Activated T-cell treated with anti-CD3 and anti-CD28 coated beads, Interleukin-2, amount 50 U/mL, for 24 hours (primary cell): ENCODE measurements at regions not wholly inside any gene's neighbourhood (a gene's known extent, or its start where the extent isn't known, plus 50 kb on each side); places are given as distances from the start of the nearest gene placed in this dataset.

Experiments used
- DNase-seq: peaks from one replicate; pipeline ENCODE4 v3.0.0-alpha.2; 2020
- H3K27ac Mint-ChIP-seq: 2 replicates; pipeline ENCODE4 v1.8.0; 2020; ENCODE audit warnings: mild to moderate bottlenecking, mixed read lengths
- H3K27me3 Mint-ChIP-seq: 2 replicates; pipeline ENCODE4 v1.8.0; 2020; ENCODE audit warnings: mixed read lengths
- H3K36me3 Mint-ChIP-seq: 2 replicates; pipeline ENCODE4 v1.8.0; 2020; ENCODE audit warnings: low read depth, mixed read lengths
- H3K4me1 Mint-ChIP-seq: 2 replicates; pipeline ENCODE4 v1.8.0; 2020; ENCODE audit warnings: low read depth, mixed read lengths
- H3K4me3 Mint-ChIP-seq: 2 replicates; pipeline ENCODE4 v1.8.0; 2020; ENCODE audit warnings: mild to moderate bottlenecking, moderate library complexity, mixed read lengths
- H3K9me3 Mint-ChIP-seq: 2 replicates; pipeline ENCODE4 v1.8.0; 2020; ENCODE audit warnings: mixed read lengths

GRCh38 chr11:81388326-81388725, 1345.3 kb downstream of the FAM181B start:
- H3K4me3 Mint-ChIP-seq = no peak overlapping the region
- no peaks in the 10 kb centered on the region for H3K4me1 Mint-ChIP-seq
- peaks cover 5% of the 10 kb centered on the region for H3K9me3 Mint-ChIP-seq
- H3K27ac Mint-ChIP-seq = no peak overlapping the region
- no peaks in the 10 kb centered on the region for H3K36me3 Mint-ChIP-seq
- H3K27me3 Mint-ChIP-seq = no peaks in the 10 kb centered on the region
- no peak for DNase-seq

- no peak for DNase-seq
- Mint-ChIP-seq H3K4me3 (no peak overlapping the region), H3K27me3 (no peaks in the 10 kb centered on the region), H3K36me3 (no peaks in the 10 kb centered on the region), H3K4me1 (no peaks in the 10 kb centered on the region), H3K27ac (no peak overlapping the region), H3K9me3 (peaks cover 3% of the 10 kb centered on the region)
Measured at GRCh38 chr11:81380395-81380794, 1353.3 kb downstream of the FAM181B start.

- Mint-ChIP-seq H3K27ac (no peak overlapping the region), H3K36me3 (no peaks in the 10 kb centered on the region), H3K9me3 (peaks cover 11% of the 10 kb centered on the region), H3K4me3 (no peak overlapping the region), H3K27me3 (no peaks in the 10 kb centered on the region), H3K4me1 (no peaks in the 10 kb centered on the region)
- DNase-seq = no peak
Measured at GRCh38 chr11:81377418-81377817, 1356.2 kb downstream of the FAM181B start.

- no peak for DNase-seq
- no peak overlapping the region for H3K27ac Mint-ChIP-seq
- H3K27me3 Mint-ChIP-seq = no peaks in the 10 kb centered on the region
- peaks cover 13% of the 10 kb centered on the region for H3K9me3 Mint-ChIP-seq
- H3K36me3 Mint-ChIP-seq = no peaks in the 10 kb centered on the region
- H3K4me3 Mint-ChIP-seq = no peak overlapping the region
- H3K4me1 Mint-ChIP-seq = no peaks in the 10 kb centered on the region
Measured at GRCh38 chr11:81373986-81374385, 1359.7 kb downstream of the FAM181B start.

- DNase-seq = no peak
- H3K27me3 Mint-ChIP-seq = no peaks in the 10 kb centered on the region
- no peak overlapping the region for H3K4me3 Mint-ChIP-seq
- H3K27ac Mint-ChIP-seq = no peak overlapping the region
- no peaks in the 10 kb centered on the region for H3K36me3 Mint-ChIP-seq
- no peaks in the 10 kb centered on the region for H3K4me1 Mint-ChIP-seq
- peaks cover 14% of the 10 kb centered on the region for H3K9me3 Mint-ChIP-seq
Measured at GRCh38 chr11:81368192-81368591, 1365.5 kb downstream of the FAM181B start.

GRCh38 chr11:81365496-81365895, 1368.2 kb downstream of the FAM181B start:
- H3K27me3 Mint-ChIP-seq = no peaks in the 10 kb centered on the region
- no peak overlapping the region for H3K4me3 Mint-ChIP-seq
- no peak for DNase-seq
- H3K36me3 Mint-ChIP-seq = no peaks in the 10 kb centered on the region
- H3K4me1 Mint-ChIP-seq = no peaks in the 10 kb centered on the region
- H3K27ac Mint-ChIP-seq = no peak overlapping the region
- peaks cover 10% of the 10 kb centered on the region for H3K9me3 Mint-ChIP-seq

GRCh38 chr11:81359476-81359875, 1374.2 kb downstream of the FAM181B start:
- Mint-ChIP-seq H3K36me3 (no peaks in the 10 kb centered on the region), H3K9me3 (peaks cover 23% of the 10 kb centered on the region), H3K27ac (no peak overlapping the region), H3K4me1 (no peaks in the 10 kb centered on the region), H3K4me3 (no peak overlapping the region), H3K27me3 (no peaks in the 10 kb centered on the region)
- DNase-seq = no peak

- no peaks in the 10 kb centered on the region for H3K4me1 Mint-ChIP-seq
- no peak for DNase-seq
- no peaks in the 10 kb centered on the region for H3K36me3 Mint-ChIP-seq
- H3K27me3 Mint-ChIP-seq = no peaks in the 10 kb centered on the region
- H3K27ac Mint-ChIP-seq = no peak overlapping the region
- peaks cover 13% of the 10 kb centered on the region for H3K9me3 Mint-ChIP-seq
- H3K4me3 Mint-ChIP-seq = no peak overlapping the region
Measured at GRCh38 chr11:81345609-81346008, 1388.1 kb downstream of the FAM181B start.

GRCh38 chr11:81342966-81343365, 1390.7 kb downstream of the FAM181B start:
- no peak overlapping the region for H3K4me3 Mint-ChIP-seq
- no peaks in the 10 kb centered on the region for H3K4me1 Mint-ChIP-seq
- peaks cover 10% of the 10 kb centered on the region for H3K9me3 Mint-ChIP-seq
- no peak overlapping the region for H3K27ac Mint-ChIP-seq
- no peak for DNase-seq
- H3K36me3 Mint-ChIP-seq = no peaks in the 10 kb centered on the region
- no peaks in the 10 kb centered on the region for H3K27me3 Mint-ChIP-seq

- DNase-seq = no peak
- no peaks in the 10 kb centered on the region for H3K27me3 Mint-ChIP-seq
- H3K36me3 Mint-ChIP-seq = no peaks in the 10 kb centered on the region
- peaks cover 10% of the 10 kb centered on the region for H3K9me3 Mint-ChIP-seq
- no peak overlapping the region for H3K4me3 Mint-ChIP-seq
- no peak overlapping the region for H3K27ac Mint-ChIP-seq
- H3K4me1 Mint-ChIP-seq = no peaks in the 10 kb centered on the region
Measured at GRCh38 chr11:81340225-81340624, 1393.4 kb downstream of the FAM181B start.

- H3K4me1 Mint-ChIP-seq = no peaks in the 10 kb centered on the region
- H3K27me3 Mint-ChIP-seq = no peaks in the 10 kb centered on the region
Measured at GRCh38 chr11:81339521-81339920, 1394.1 kb downstream of the FAM181B start.

GRCh38 chr11:81337756-81338155, 1395.9 kb downstream of the FAM181B start:
- Mint-ChIP-seq H3K36me3 (no peaks in the 10 kb centered on the region), H3K9me3 (peaks cover 7% of the 10 kb centered on the region)

More at GRCh38 chr11:81339521-81339920, 1394.1 kb downstream of the FAM181B start:
- Mint-ChIP-seq H3K27ac (no peak overlapping the region), H3K36me3 (no peaks in the 10 kb centered on the region), H3K9me3 (peaks cover 11% of the 10 kb centered on the region), H3K4me3 (no peak overlapping the region)
- DNase-seq = no peak

GRCh38 chr11:81332276-81332675, 1401.4 kb downstream of the FAM181B start:
- H3K27ac Mint-ChIP-seq = no peak overlapping the region

More at GRCh38 chr11:81337756-81338155, 1395.9 kb downstream of the FAM181B start:
- no peaks in the 10 kb centered on the region for H3K4me1 Mint-ChIP-seq
- H3K27me3 Mint-ChIP-seq = no peaks in the 10 kb centered on the region
- no peak overlapping the region for H3K4me3 Mint-ChIP-seq
- H3K27ac Mint-ChIP-seq = no peak overlapping the region
- no peak for DNase-seq

GRCh38 chr11:81331611-81332235, 1401.9 kb downstream of the FAM181B start:
- H3K9me3 Mint-ChIP-seq = peaks cover 6% of the 10 kb centered on the region
- no peaks in the 10 kb centered on the region for H3K27me3 Mint-ChIP-seq
- H3K4me3 Mint-ChIP-seq = no peak overlapping the region
- no peak for DNase-seq
- H3K4me1 Mint-ChIP-seq = no peaks in the 10 kb centered on the region
- H3K36me3 Mint-ChIP-seq = no peaks in the 10 kb centered on the region
- H3K27ac Mint-ChIP-seq = no peak overlapping the region

More at GRCh38 chr11:81332276-81332675, 1401.4 kb downstream of the FAM181B start:
- Mint-ChIP-seq H3K4me1 (no peaks in the 10 kb centered on the region), H3K27me3 (no peaks in the 10 kb centered on the region), H3K9me3 (peaks cover 6% of the 10 kb centered on the region), H3K36me3 (no peaks in the 10 kb centered on the region), H3K4me3 (no peak overlapping the region)
- DNase-seq = no peak

- Mint-ChIP-seq H3K4me3 (no peak overlapping the region), H3K4me1 (no peaks in the 10 kb centered on the region), H3K27ac (no peak overlapping the region), H3K36me3 (no peaks in the 10 kb centered on the region), H3K27me3 (no peaks in the 10 kb centered on the region), H3K9me3 (peaks cover 6% of the 10 kb centered on the region)
- no peak for DNase-seq
Measured at GRCh38 chr11:81331088-81331487, 1402.6 kb downstream of the FAM181B start.
